ENCODE measurements at regions not wholly inside any gene's neighbourhood (a gene's known extent, or its start where the extent isn't known, plus 50 kb on each side); places are given as distances from the start of the nearest gene placed in this dataset.

- DNase-seq (ENCODE audit: low read depth in 1 of 2, low spot score in 1 of 2) (no peak), ATAC-seq (no peak), FAIRE-seq (no peak)
- POLR2A ChIA-PET = no interaction called here
- no peak overlapping the region for H3K4me2 ChIP-seq
- CTCF ChIA-PET = interaction anchor here (1.1 to 6.3 kb wide), 4 partner anchors 12 to 27 kb away, joined by 3 to 56 read pairs (median 6); no protein-coding TSS in a partner anchor
- peak overlapping the region in 1 of 2 experiments; percentile 26; a peak in 1 of 6 replicates for H3K27ac ChIP-seq
- no peaks in the 10 kb centered on the region for H3K9me3 ChIP-seq
- no peak overlapping the region for H3K4me3 ChIP-seq
- TF ChIP-seq EHF (CRISPR knock-in tag; IDR thresholded peaks at IDR 0.05) = no peak
- TF ChIP-seq RAD21 (conservative IDR thresholded peaks at IDR 0.05 in 1 of 2, IDR thresholded peaks at IDR 0.05 in 1 of 2) = no peak
- no peak for TF ChIP-seq ELK1 (IDR thresholded peaks at IDR 0.05; ENCODE audit: low read depth, low read length)
- no peak for TF ChIP-seq TFCP2L1 (CRISPR knock-in tag; IDR thresholded peaks at IDR 0.05)
- no peak for TF ChIP-seq EP300 (IDR thresholded peaks at IDR 0.05)
- TF ChIP-seq KDM1A (IDR thresholded peaks at IDR 0.05; ENCODE audit: low read depth) = no peak
- no peak for TF ChIP-seq ATOH8 (CRISPR knock-in tag; IDR thresholded peaks at IDR 0.05; ENCODE audit: low read depth)
- no peak for TF ChIP-seq CHD4 (IDR thresholded peaks at IDR 0.05; ENCODE audit: borderline replicate concordance)
- TF ChIP-seq KDM5A (IDR thresholded peaks at IDR 0.05) = no peak
- no peak for TF ChIP-seq GATA3 (IDR thresholded peaks at IDR 0.05; ENCODE audit: borderline replicate concordance)
- TF ChIP-seq E2F6 (IDR thresholded peaks at IDR 0.05; ENCODE audit: borderline replicate concordance, low read depth) = no peak
- TF ChIP-seq JUN (IDR thresholded peaks at IDR 0.05) = no peak
- TF ChIP-seq POLR2A (IDR thresholded peaks at IDR 0.05; ENCODE audit: low read length) = no peak
- TF ChIP-seq HOXA7 (CRISPR knock-in tag; IDR thresholded peaks at IDR 0.05) = no peak
- TF ChIP-seq HOXB13 (CRISPR knock-in tag; IDR thresholded peaks at IDR 0.05; ENCODE audit: low read depth) = no peak
- no peak for TF ChIP-seq RFX5 (IDR thresholded peaks at IDR 0.05)
- TF ChIP-seq HES2 (IDR thresholded peaks at IDR 0.05) = no peak
- TF ChIP-seq SREBF2 (IDR thresholded peaks at IDR 0.05) = no peak
- H3K4me1 ChIP-seq = peaks cover 7% of the 10 kb centered on the region
- WGBS (ENCODE audit: missing lambda C conversion rate) = 74% methylated on average over 13 of the region's 13 CpGs
These were observed 195.5 kb downstream of the RBFOX3 start for GRCh38 chr17:79415365-79415764.

- no peak for TF ChIP-seq GATA3 (IDR thresholded peaks at IDR 0.05; ENCODE audit: borderline replicate concordance)
- WGBS (ENCODE audit: missing lambda C conversion rate) = 80% methylated on average over 16 of the region's 16 CpGs
- Histone ChIP-seq H3K4me1 (peaks cover 1% of the 10 kb centered on the region; the same call in 2 of the 3 replicates), H3K9me3 (no peaks in the 10 kb centered on the region), H3K4me3 (no peak overlapping the region), H3K27ac (0 out of 6 replicates have a peak overlapping the region, but pooled peaks of 1 of the 2 experiments have one; percentile 27), H3K4me2 (no peak overlapping the region)
- POLR2A ChIA-PET = no interaction called here
- CTCF ChIA-PET = interaction anchor here (0.6 to 6.3 kb wide), 10 partner anchors 11 to 328 kb away, joined by 3 to 56 read pairs (median 3); no protein-coding TSS in a partner anchor
- no peak for DNase-seq (ENCODE audit: low read depth in 1 of 2, low spot score in 1 of 2)
- no peak for ATAC-seq
- no peak for FAIRE-seq
These were observed 196.0 kb downstream of the RBFOX3 start for GRCh38 chr17:79414793-79415211.

- DNase-seq (ENCODE audit: low read depth in 1 of 2, low spot score in 1 of 2) (no peak), ATAC-seq (no peak), FAIRE-seq (no peak)
- Histone ChIP-seq H3K4me2 (no peak overlapping the region), H3K9me3 (no peaks in the 10 kb centered on the region), H3K4me1 (no peaks in the 10 kb centered on the region), H3K27ac (peak overlapping the region in 1 of 2 experiments; percentile 36; a peak in 2 of 6 replicates), H3K4me3 (no peak overlapping the region)
- ChIA-PET CTCF (interaction anchor here (0.6 to 6.3 kb wide), 10 partner anchors 11 to 331 kb away, joined by 3 to 56 read pairs (median 3); no protein-coding TSS in a partner anchor), POLR2A (no interaction called here)
- WGBS (ENCODE audit: missing lambda C conversion rate) = 90% methylated on average over 21 of the region's 21 CpGs
- TF ChIP-seq CBX8 (IDR thresholded peaks at IDR 0.05) = no peak
- no peak for TF ChIP-seq USF2 (IDR thresholded peaks at IDR 0.05)
- TF ChIP-seq HOXA7 (CRISPR knock-in tag; IDR thresholded peaks at IDR 0.05) = no peak
- no peak for TF ChIP-seq HOXB13 (CRISPR knock-in tag; IDR thresholded peaks at IDR 0.05; ENCODE audit: low read depth)
- TF ChIP-seq ESRRA (IDR thresholded peaks at IDR 0.05; ENCODE audit: borderline replicate concordance, low read length) = no peak
- TF ChIP-seq FOXS1 (CRISPR knock-in tag; IDR thresholded peaks at IDR 0.05) = no peak
These were observed 196.6 kb downstream of the RBFOX3 start for GRCh38 chr17:79414063-79414792.

All from A549 (cell line).